Ecto neural progenitor cell (in vitro differentiated cells): ENCODE measurements at regions not wholly inside any gene's neighbourhood (a gene's known extent, or its start where the extent isn't known, plus 50 kb on each side); places are given as distances from the start of the nearest gene placed in this dataset.
"Not testable (repeated sequence)": the region's sequence is repeated elsewhere in the genome, so short reads cannot be mapped to it uniquely, and the experiment has no call there.

Experiments used
- DNase-seq: peaks from one replicate; pipeline ENCODE4 v3.0.0-alpha.2; 2018; ENCODE audit warnings: low spot score

DNA sequence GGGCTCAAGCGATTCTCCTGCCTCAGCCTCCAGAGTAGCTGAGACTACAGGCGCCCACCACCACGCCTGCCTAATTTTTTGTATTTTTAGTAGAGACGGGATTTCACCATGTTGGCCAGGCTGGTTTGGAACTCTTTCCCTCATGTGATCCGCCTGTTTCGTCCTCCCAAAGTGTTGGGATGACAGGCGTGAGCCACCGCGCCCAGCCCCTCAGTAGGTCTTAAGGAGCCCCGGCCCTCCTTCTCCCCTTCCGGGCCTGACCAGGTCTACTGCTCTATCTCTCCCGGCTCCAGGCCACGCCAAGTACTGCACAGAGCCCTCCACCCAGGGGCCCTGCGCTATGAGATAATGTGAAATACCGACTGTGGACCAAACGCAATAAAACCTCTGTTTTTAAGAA, 785.5 kb downstream of the FOXD4L5 start:
- DNase-seq, result not testable (repeated sequence)

DNA sequence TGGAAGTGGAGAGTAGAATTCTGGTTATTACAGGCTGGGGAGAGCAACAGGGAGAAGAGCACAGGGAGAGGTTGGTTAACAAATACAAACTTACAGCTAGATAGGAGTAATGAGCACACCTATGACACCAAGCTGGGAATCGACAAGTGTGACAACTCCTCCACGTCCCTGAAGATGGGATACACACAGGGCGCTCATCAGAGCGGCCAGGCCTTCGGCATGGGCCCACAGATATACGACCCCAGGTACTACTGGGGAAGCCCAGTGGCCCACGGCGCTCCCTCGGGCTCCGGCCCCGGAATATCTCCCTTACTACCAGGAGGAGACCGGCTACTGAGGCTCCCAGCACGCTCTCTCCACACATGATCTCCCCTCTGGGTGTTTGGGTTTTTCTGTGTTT, 786.6 kb downstream of the FOXD4L5 start:
- DNase-seq, result not testable (repeated sequence)

DNA sequence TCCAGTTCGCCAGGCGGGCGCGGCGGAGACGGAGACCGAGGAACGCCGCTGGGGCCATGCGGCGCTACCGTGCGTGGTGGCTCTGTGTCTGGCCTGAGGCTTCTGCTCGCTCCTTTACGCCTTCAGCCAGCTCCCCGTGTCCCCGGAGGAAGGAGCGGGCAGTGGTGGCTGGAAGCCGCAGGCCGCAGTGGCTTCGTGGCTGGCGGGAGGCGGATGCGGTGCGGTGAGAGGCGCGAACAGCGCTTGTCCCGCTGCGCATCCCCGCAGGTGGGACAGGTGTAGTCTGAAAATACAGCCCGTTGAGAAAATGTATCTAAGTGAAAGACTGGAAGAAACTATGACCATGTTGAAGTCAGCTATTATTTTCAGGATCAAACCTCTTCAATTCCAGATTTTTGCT, 796.5 kb downstream of the FOXD4L5 start:
- DNase-seq, result not testable (repeated sequence)

DNA sequence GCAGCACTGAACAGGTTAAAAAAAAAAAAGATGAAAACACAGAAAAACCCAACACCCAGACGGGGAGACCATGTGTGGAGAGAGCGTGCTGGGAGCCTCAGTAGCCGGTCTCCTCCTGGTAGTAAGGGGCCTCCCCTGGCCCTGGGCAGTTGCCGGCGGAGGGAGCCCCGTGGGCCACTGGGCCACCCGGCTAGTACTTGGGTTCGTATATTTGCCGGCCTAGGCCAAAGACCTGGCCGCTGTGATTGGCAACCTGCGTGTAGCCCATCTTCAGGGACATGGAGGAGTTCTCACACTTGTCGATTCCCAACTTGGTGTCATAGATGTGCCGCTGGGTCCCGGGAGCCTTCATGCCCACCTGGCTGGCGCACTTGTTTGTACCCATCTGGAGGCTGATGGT, 798.9 kb downstream of the FOXD4L5 start:
- not testable (repeated sequence) for DNase-seq

DNA sequence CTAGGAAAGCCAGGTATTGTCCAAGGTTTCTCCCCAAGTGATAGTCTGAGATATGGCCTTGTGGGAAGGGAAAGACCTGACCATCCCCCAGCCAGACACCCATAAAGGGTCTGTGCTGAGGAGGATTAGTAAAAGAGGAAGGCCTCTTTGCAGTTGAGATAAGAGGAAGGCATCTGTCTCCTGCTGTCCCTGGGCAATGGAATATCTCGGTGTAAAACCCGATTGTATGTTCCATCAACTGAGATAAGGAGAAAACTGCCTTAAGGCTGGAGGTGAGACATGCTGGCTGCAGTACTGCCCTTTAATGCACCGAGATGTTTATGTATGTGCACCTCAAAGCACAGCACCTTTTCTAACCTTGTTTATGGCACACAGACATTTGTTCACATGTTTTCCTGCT, 805.9 kb downstream of the FOXD4L5 start:
- DNase-seq, result not testable (repeated sequence)

DNA sequence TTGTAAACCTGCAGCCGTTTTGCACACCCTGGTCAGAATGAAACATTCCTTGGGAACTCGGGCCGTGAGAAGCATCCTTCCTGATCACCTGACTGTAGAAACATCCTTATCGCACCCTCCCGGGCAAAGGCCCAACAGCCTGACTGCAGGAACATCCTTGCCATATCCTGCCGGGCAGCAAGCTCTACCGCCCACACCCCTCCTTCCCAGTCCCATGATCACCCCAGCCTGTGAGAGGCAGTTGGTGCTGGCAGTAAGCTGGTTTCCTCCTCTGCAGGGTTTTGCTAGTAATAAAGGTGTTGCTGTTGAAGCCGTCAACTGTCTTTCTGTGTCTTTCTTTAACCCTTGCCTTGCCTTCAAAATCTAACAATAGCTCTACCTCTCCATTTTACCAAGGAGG, 816.1 kb downstream of the FOXD4L5 start:
- DNase-seq, result not testable (repeated sequence)

DNA sequence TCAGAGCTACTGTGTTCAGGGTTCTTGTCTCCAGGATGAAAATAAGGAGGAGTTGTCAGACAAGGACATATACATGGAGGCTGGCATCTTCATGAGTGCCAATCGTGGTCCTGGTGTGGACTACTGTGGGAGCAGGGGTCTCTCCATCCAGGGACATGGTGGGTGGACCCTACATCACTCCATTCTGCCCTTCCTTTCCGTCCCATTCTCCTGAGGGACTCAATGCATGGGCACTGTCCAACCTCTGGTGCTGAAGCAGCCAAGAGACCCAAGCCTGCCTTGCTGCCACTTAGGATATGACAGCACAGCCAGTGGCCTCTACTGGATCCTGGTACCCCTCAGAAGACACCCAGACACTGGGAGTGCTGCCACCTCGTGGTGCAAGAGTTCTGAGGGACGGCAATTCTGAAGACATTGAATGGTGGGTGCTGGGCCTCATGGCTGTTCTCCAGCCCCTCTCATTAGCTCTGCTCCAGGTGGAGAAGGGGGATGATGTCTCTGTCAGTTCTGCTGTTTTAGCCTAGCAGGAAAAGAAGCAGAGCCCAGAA, 818.9 kb downstream of the FOXD4L5 start:
- not testable (repeated sequence) for DNase-seq

DNA sequence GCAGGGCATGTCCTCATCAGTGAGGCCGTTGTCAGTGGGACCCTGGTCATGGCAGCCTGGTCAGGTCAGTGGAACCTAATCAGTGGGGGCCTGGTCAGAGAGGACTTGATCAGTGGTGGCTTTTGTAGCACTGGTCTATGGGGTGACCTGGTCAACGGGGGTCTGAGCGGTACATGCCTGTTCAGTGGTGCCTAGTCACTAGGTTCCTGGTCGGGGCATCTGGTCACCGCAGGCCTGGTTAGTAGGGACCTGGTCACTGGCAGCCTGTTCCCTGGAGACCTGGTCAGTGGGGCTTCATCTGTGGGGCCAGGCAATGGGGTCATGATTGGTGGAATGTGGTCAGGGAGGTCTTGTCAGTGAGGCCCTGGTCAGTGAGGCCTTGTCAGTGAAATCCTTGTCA, 823.1 kb downstream of the FOXD4L5 start:
- DNase-seq, result not testable (repeated sequence)

DNA sequence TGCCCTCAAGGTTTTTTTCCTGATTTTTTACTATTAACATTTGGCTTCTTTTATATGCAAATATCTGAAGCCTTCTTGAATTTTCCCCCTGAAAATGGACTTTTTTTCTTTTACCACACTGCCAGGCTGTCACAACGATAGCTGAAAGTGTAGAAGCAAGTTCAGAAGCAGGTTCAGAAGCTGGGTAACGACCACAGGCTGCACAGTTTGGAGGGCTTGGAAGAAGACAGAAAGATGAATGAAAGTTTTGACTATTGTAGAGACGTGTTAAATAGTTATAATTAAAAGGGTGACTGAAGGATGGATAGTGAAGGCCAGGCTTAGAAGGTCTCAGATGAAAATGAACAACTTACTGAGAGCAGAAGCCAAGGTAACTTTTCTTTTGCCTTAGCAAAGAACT, 826.4 kb downstream of the FOXD4L5 start:
- DNase-seq, result not testable (repeated sequence)

DNA sequence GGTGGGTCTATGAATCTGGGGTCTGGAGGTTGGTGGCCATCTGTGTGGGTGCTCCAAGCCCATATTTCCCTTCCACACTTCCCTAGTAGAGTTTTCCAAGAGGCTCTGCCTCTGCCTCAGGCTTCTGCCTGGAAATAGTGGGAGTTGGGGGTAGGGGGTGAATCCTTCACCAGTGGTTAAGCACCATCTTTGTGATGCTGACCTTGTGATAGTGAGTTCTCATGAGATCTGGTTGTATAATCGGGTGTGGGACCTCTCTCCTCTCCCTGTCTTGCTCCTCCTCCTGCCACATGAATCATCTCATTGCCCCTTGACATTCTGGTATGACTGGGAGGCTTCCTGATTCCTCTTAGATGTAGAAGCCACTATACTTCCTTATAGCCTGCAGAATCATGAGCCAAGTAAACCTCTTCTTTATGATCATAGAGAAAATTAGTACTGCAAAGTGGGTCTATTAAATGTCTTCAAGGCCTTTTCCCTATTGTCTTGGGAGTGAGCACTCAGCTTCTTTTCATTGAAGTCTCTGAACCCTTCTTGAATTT, 829.8 kb downstream of the FOXD4L5 start:
- not testable (repeated sequence) for DNase-seq

DNA sequence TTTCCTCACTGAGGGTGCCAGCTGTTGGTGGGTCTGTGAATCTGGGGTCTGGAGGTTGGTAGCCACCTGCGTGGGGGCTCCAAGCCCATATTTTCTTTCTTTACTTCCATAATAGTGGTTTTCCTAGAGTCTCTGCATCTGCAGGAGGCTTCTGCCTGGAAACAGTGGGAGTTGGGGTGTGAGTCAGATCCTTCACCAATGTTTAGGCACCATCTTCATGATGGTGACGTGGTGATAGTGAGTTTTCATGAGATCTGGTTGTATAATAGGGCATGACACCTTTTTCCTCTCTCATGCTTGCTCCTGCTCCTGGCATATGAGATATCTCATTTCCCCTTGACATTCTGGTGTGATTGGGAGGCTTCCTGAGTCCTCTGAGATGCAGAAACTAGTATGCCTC, 832.9 kb downstream of the FOXD4L5 start:
- DNase-seq, result not testable (repeated sequence)

DNA sequence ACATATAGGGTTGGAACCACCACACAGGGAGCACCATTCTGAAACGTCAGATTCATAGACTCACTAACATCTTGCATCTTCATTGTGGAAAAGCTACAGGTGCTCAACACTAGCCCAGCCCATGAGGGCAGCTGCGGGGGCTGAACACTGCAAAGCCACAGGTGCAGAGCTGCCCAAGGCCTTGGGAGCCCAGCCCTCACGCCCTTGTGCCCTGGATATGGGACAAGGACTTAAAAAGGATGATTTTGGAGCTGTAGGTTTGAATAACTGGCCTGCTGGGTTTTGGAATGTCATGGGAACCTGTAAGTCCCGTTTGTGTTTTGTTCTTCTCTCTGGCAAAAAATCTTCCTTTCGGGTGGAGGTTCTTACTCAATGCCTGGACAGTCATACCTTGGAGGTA, 834.4 kb downstream of the FOXD4L5 start:
- DNase-seq, result not testable (repeated sequence)

DNA sequence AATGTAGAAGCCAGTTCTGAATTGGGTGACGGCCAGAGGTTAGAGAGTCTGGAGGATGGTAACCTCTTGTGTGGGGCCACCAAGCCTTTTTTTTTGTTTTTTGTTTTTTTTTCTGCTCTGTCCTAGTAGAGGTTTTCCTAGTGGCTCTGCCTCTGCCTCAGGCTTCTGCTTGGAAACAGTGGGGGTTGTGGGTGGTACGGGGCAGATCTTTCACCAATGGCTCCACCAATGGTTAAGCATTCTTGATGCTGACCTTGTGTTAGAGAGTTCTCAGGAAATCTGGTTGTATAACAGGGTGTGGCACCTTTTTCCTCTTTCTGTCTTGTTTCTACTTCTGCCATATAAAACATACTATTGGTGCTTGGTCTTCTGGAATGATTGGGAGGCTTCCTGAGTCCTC, 836.0 kb downstream of the FOXD4L5 start:
- DNase-seq, result not testable (repeated sequence)

DNA sequence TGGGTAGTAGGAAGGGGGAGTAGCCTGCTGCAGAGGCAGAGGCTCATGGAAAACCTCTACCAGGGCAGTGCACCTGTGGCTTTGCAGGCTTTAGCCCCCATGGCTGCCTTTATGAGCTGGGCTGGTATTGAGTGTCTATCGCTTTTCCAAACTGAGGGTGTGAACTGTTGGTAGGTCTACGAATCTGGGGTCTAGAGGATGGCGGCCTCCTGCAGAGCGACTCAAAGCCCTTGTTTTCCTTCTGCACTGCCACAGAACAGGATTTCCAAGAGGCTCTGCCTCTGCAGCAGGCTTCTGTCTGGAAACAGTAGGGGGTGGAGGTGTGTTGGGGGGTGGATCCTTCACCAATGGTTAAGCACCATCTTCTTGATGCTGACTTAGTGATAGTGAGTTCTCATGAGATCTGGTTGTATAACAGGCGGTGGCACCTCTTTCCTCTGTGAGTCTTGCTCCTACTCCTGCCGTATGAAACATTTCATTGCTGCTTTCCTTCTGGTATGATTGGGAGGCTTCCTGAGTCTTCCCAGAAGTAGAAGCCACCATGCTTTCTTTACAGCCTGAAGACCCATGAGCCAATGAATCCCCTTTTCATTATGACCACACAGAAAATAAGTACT, 840.0 kb downstream of the FOXD4L5 start:
- DNase-seq, result peak; percentile 30

DNA sequence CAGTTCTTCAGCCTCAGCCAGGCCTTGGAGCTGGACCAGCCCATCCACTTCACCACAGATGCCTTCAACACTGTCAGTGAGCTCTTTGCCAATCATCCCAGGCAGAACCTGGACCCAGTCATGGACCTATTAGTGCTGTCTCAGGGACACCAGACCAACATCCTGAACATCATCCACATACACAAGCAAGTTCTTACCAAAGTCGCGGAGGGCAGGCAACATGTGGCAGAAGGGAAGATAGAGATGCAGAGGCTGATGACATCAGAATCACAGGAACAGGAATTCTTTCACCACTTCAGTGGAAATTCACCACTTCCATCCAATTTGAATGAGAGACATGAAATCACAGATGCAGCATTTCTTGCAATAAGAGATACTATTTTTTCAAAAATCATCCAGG, 845.3 kb downstream of the FOXD4L5 start:
- not testable (repeated sequence) for DNase-seq
